Panc1 (cell line): ENCODE measurements at regions not wholly inside any gene's neighbourhood (a gene's known extent, or its start where the extent isn't known, plus 50 kb on each side); places are given as distances from the start of the nearest gene placed in this dataset.

Source experiments
- ATAC-seq: fragments of 200-7000 bp; cut with Tn5 transposase; 2 replicates; pipeline ENCODE4 v1.9.1; 2020; ENCODE audit warnings: mild to moderate bottlenecking, moderate library complexity
- BruUV-seq: library from RNA; stranded (reverse); fragments of 400-500 nt; replicated peaks from 2 replicates; lab custom pipeline; 2021; lab: Mats Ljungman, UMichigan
- CTCF ChIA-PET: fragments of 300-600 bp; sonication (Branson Sonifier 250); formaldehyde crosslinking; loops from one replicate; lab custom pipeline; 2022; ENCODE audit warnings: antibody characterized with exemption; lab: Charles Lee
- POLR2A ChIA-PET: fragments of 300-600 bp; sonication (Branson Sonifier 250); formaldehyde crosslinking; loops from one replicate; lab custom pipeline; 2022; ENCODE audit warnings: antibody characterized with exemption; lab: Charles Lee
- DNase-seq: peaks from one replicate; pipeline ENCODE4 v3.0.0-alpha.2; 2010; ENCODE audit warnings: low read depth, low spot score
- H3K27ac ChIP-seq: 2 replicates; pipeline ENCODE4 v1.5.1; 2011; ENCODE audit warnings: mild to moderate bottlenecking, low read length, inconsistent platforms
- H3K27me3 ChIP-seq: fragments of 200-500 bp; sonication (Bioruptor generic); 2 replicates; pipeline ENCODE4 v1.6.0; 2014; ENCODE audit warnings: low read length, inconsistent platforms; ENCODE audit not compliant: control insufficient read depth, insufficient read depth
- H3K36me3 ChIP-seq: fragments of 200-500 bp; sonication (Bioruptor generic); 2 replicates; pipeline ENCODE4 v1.5.1; 2014; ENCODE audit warnings: inconsistent platforms, mild to moderate bottlenecking, low read length, moderate library complexity; ENCODE audit not compliant: control insufficient read depth, insufficient read depth
- H3K4me1 ChIP-seq: 2 replicates; pipeline ENCODE4 v1.5.1; 2011; ENCODE audit warnings: inconsistent platforms, mild to moderate bottlenecking, low read length, moderate library complexity; ENCODE audit not compliant: control insufficient read depth, insufficient read depth
- H3K4me3 ChIP-seq, 2 experiments: 2 replicates each; pipeline ENCODE4 v1.5.1; 2011 to 2012; ENCODE audit warnings: low read depth in 2 of 2, low read length in 2 of 2, mild to moderate bottlenecking in 2 of 2, inconsistent platforms in 1 of 2, moderate library complexity in 1 of 2
- H3K9me3 ChIP-seq: fragments of 200-500 bp; sonication (Bioruptor generic); 2 replicates; pipeline ENCODE4 v1.5.1; 2014; ENCODE audit warnings: low read depth, mild to moderate bottlenecking, inconsistent platforms, low read length, moderate library complexity; ENCODE audit not compliant: control insufficient read depth, insufficient read depth
- CTCF ChIP-seq: fragments of 450-650 bp; IDR thresholded peaks from 2 replicates; pipeline ENCODE4 v1.5.1; 2017; ENCODE audit warnings: mild to moderate bottlenecking
- POLR2AphosphoS5 ChIP-seq: IDR thresholded peaks from 2 replicates; pipeline ENCODE4 v1.6.1; 2012; ENCODE audit warnings: mild to moderate bottlenecking, low read depth, low read length, moderate library complexity
- REST ChIP-seq, 2 experiments: IDR thresholded peaks; 2 replicates each; pipeline ENCODE4 v1.6.1; 2011 to 2012; ENCODE audit warnings: low read depth in 2 of 2, control low read depth in 1 of 2, low read length in 1 of 2, mild to moderate bottlenecking in 1 of 2, moderate library complexity in 1 of 2; ENCODE audit not compliant: insufficient read depth in 1 of 2
- SIN3A ChIP-seq: IDR thresholded peaks from 2 replicates; pipeline ENCODE4 v1.6.1; 2012; ENCODE audit warnings: low read depth, mild to moderate bottlenecking, low read length, moderate library complexity, borderline replicate concordance; ENCODE audit not compliant: insufficient read depth
- TCF7L2 ChIP-seq: IDR thresholded peaks from 2 replicates; pipeline ENCODE4 v1.6.1; 2011; ENCODE audit warnings: mild to moderate bottlenecking, low read depth, low read length, inconsistent platforms
- in situ Hi-C: cut with HindIII; loops from 2 replicates; pipeline ENCODE4 v1.10.0; 2016; ENCODE audit warnings: low sequenced_read_pairs, low pct_unique_long_range_greater_than_20kb
- intact Hi-C: fragments of 100-400 bp; cut with micrococcal nuclease; formaldehyde crosslinking; loops from one replicate; pipeline ENCODE4 v1.10.0; 2022; ENCODE audit not compliant: unreplicated experiment

GRCh38 chr5:159515197-159515596, 184.9 kb upstream of the IL12B start:
- intact Hi-C loops (loop anchor here (5.0 kb wide), 2 partner anchors 402 to 472 kb away; partner anchors contain the start of gene ADRA1B), in situ Hi-C loops (no loop called here)
- H3K9me3 ChIP-seq = no peaks in the 10 kb centered on the region
- H3K4me3 ChIP-seq = no peak overlapping the region
- H3K27ac ChIP-seq = no peak overlapping the region
- CTCF ChIA-PET = interaction anchor here (0.6 to 0.7 kb wide), 2 partner anchors 191 to 467 kb away, joined by 10 to 12 read pairs; no protein-coding TSS in a partner anchor
- H3K27me3 ChIP-seq = no peaks in the 10 kb centered on the region
- TF ChIP-seq REST (IDR thresholded peaks at IDR 0.05; ENCODE audit: insufficient read depth in 1 of 2, low read depth in 2 of 2, low read length in 1 of 2) (no peak), SIN3A (no peak), TCF7L2 (no peak), POLR2AphosphoS5 (no peak), CTCF (no peak)
- H3K36me3 ChIP-seq = no peaks in the 10 kb centered on the region
- BruUV-seq = no TSS peak
- no peaks in the 10 kb centered on the region for H3K4me1 ChIP-seq
- POLR2A ChIA-PET = no interaction called here
- DNase-seq (no peak), ATAC-seq (no peak)

GRCh38 chr5:159515909-159516415, 185.7 kb upstream of the IL12B start:
- Histone ChIP-seq H3K4me3 (no peak overlapping the region), H3K27ac (no peak overlapping the region), H3K27me3 (no peaks in the 10 kb centered on the region), H3K36me3 (no peaks in the 10 kb centered on the region), H3K4me1 (no peaks in the 10 kb centered on the region), H3K9me3 (no peaks in the 10 kb centered on the region)
- 0 out of 2 replicates have a peak, but pooled peaks have one; percentile 75 for ATAC-seq
- intact Hi-C loops (loop anchor here (5.0 kb wide), 2 partner anchors 401 to 471 kb away; partner anchors contain the start of gene ADRA1B), in situ Hi-C loops (no loop called here)
- no peak for DNase-seq
- TF ChIP-seq CTCF (peak; percentile 91), REST (IDR thresholded peaks at IDR 0.05; ENCODE audit: insufficient read depth in 1 of 2, low read depth in 2 of 2, low read length in 1 of 2) (no peak)
- ChIA-PET POLR2A (interaction anchor here (0.7 kb wide), 1 partner anchor 65 kb away, joined by 3 read pairs; no protein-coding TSS in a partner anchor), CTCF (interaction anchor here (0.6 to 0.7 kb wide), 6 partner anchors 16 to 483 kb away, joined by 3 to 12 read pairs (median 7); no protein-coding TSS in a partner anchor)
- BruUV-seq = no TSS peak
